22Rv1 (cell line): ENCODE measurements at regions not wholly inside any gene's neighbourhood (a gene's known extent, or its start where the extent isn't known, plus 50 kb on each side); places are given as distances from the start of the nearest gene placed in this dataset.

Source experiments
- CTCF ChIP-seq: fragments of 450-650 bp; IDR thresholded peaks from 2 replicates; pipeline ENCODE4 v1.5.1; 2017; ENCODE audit warnings: mild to moderate bottlenecking
- ZFX ChIP-seq: fragments of 450-650 bp; IDR thresholded peaks from 2 replicates; pipeline ENCODE4 v1.6.1; 2017; ENCODE audit warnings: antibody characterized with exemption, borderline replicate concordance

DNA sequence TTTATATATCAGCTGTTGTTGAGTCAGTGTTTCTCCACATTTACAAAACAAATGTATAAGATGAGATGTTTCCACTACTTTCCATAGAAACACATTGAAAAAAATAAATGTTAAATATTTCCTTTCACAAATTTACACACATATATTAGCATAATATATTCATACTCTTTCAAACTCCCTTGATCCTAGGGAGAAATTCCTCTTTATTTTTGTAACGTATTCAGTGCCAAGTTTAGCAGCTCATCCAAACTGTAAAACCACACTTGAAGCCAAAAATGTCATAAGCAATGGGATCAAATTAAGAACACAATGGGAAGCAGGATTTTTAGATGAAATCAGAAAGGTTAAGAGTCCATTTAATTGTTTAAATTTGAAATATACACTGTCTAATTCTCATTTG, 381.1 kb upstream of the MAD2L1 start:
- TF ChIP-seq CTCF, result no peak
- no peak for TF ChIP-seq ZFX
